Posterior vena cava (tissue), 2 donors: ENCODE measurements at regions not wholly inside any gene's neighbourhood (a gene's known extent, or its start where the extent isn't known, plus 50 kb on each side); places are given as distances from the start of the nearest gene placed in this dataset.
"Not testable (repeated sequence)": the region's sequence is repeated elsewhere in the genome, so short reads cannot be mapped to it uniquely, and the experiment has no call there.

Experiments
- DNase-seq: peaks from one replicate; pipeline ENCODE4 v3.0.0-alpha.2; 2020; ENCODE audit warnings: low spot score
- intact Hi-C, 2 donors: fragments of 100-400 bp; cut with DNase I; formaldehyde crosslinking; loops; one replicate each; pipeline versions ENCODE4 v1.14.1 to v1.14.2; 2022 to 2023
- donor health status: DM: yes; HTN: yes; CAD: no.
- donor health status: DM: yes; HTN: yes; CAD: no.

- no peak for DNase-seq
- intact Hi-C loops: loop anchor here in 1 of 2 donors (5.0 kb wide), 1 partner anchor 1713 kb away; no protein-coding TSS in a partner anchor
Observed at GRCh38 chr10:6843894-6844650, 264.0 kb upstream of the PRKCQ start.

GRCh38 chr10:6843481-6843881 is 263.4 kb upstream of the PRKCQ start:
- DNase-seq: no peak
- intact Hi-C loops: loop anchor here in 1 of 2 donors (5.0 kb wide), 1 partner anchor 1714 kb away; no protein-coding TSS in a partner anchor

- intact Hi-C loops: loop anchor here in 1 of 2 donors (5.0 kb wide), 1 partner anchor 1715 kb away; no protein-coding TSS in a partner anchor
- DNase-seq: no peak
Observed at GRCh38 chr10:6842722-6843121, 262.6 kb upstream of the PRKCQ start.

- intact Hi-C loops: loop anchor here in 1 of 2 donors (5.0 kb wide), 1 partner anchor 1716 kb away; no protein-coding TSS in a partner anchor
- DNase-seq: no peak
Observed at GRCh38 chr10:6841761-6842160, 261.7 kb upstream of the PRKCQ start.

GRCh38 chr10:6840766-6841165 is 260.7 kb upstream of the PRKCQ start:
- intact Hi-C loops: loop anchor here in 1 of 2 donors (5.0 kb wide), 1 partner anchor 1717 kb away; no protein-coding TSS in a partner anchor
- no peak for DNase-seq

- no peak for DNase-seq
- intact Hi-C loops: loop anchor here in 1 of 2 donors (5.0 kb wide), 1 partner anchor 1717 kb away; no protein-coding TSS in a partner anchor
Observed at GRCh38 chr10:6840201-6840691, 260.2 kb upstream of the PRKCQ start.

GRCh38 chr10:6838118-6838517 is 258.0 kb upstream of the PRKCQ start:
- intact Hi-C loops: no loop called here
- no peak for DNase-seq

GRCh38 chr10:6833458-6834011 is 253.5 kb upstream of the PRKCQ start:
- no peak for DNase-seq
- intact Hi-C loops: no loop called here

GRCh38 chr10:6830981-6831380 is 250.9 kb upstream of the PRKCQ start:
- intact Hi-C loops, DNase-seq: not testable (repeated sequence)

GRCh38 chr10:6824793-6825192 is 244.7 kb upstream of the PRKCQ start:
- intact Hi-C loops, DNase-seq: not testable (repeated sequence)

GRCh38 chr10:6823770-6824169 is 243.7 kb upstream of the PRKCQ start:
- DNase-seq: no peak
- intact Hi-C loops: no loop called here

GRCh38 chr10:6819301-6819700 is 239.2 kb upstream of the PRKCQ start:
- DNase-seq: no peak
- intact Hi-C loops: no loop called here

- DNase-seq: no peak
- intact Hi-C loops: no loop called here
Observed at GRCh38 chr10:6817770-6818169, 237.7 kb upstream of the PRKCQ start.

- DNase-seq: no peak
- intact Hi-C loops: no loop called here
Observed at GRCh38 chr10:6815346-6815745, 235.3 kb upstream of the PRKCQ start.

- no peak for DNase-seq
- intact Hi-C loops: no loop called here
Observed at GRCh38 chr10:6813856-6814255, 233.8 kb upstream of the PRKCQ start.

- intact Hi-C loops: no loop called here
- DNase-seq: no peak
Observed at GRCh38 chr10:6813306-6813705, 233.2 kb upstream of the PRKCQ start.

- intact Hi-C loops: no loop called here
- DNase-seq: no peak
Observed at GRCh38 chr10:6811153-6811552, 231.1 kb upstream of the PRKCQ start.

- DNase-seq: no peak
- intact Hi-C loops: no loop called here
Observed at GRCh38 chr10:6803427-6803783, 223.3 kb upstream of the PRKCQ start.

- no peak for DNase-seq
- intact Hi-C loops: no loop called here
Observed at GRCh38 chr10:6802759-6803426, 222.8 kb upstream of the PRKCQ start.

- intact Hi-C loops: no loop called here
Observed at GRCh38 chr10:6796231-6796630, 216.2 kb upstream of the PRKCQ start.

More at GRCh38 chr10:6796231-6796630, 216.2 kb upstream of the PRKCQ start:
- no peak for DNase-seq
